Caco-2 (cell line): ENCODE measurements at regions not wholly inside any gene's neighbourhood (a gene's known extent, or its start where the extent isn't known, plus 50 kb on each side); places are given as distances from the start of the nearest gene placed in this dataset.

Experiments used
- BruUV-seq: library from RNA; stranded (reverse); fragments of 400-500 nt; replicated peaks from 2 replicates; lab custom pipeline; 2021; lab: Mats Ljungman, UMichigan
- CTCF ChIA-PET: fragments of 300-600 bp; sonication (Branson Sonifier 250); formaldehyde crosslinking; loops from one replicate; lab custom pipeline; 2022; ENCODE audit warnings: antibody characterized with exemption; lab: Charles Lee
- POLR2A ChIA-PET: fragments of 300-600 bp; sonication (Branson Sonifier 250); formaldehyde crosslinking; loops from one replicate; lab custom pipeline; 2022; ENCODE audit warnings: antibody characterized with exemption; lab: Charles Lee
- DNase-seq, 2 experiments: peaks; one replicate each; pipeline versions ENCODE4 v3.0.0 to v3.0.0-alpha.2; 2020 to 2022
- H3K27me3 ChIP-seq: replicated peaks from 2 replicates; pipeline ENCODE4 v1.6.0; 2011; ENCODE audit warnings: low read length; ENCODE audit not compliant: control insufficient read depth, insufficient read depth
- H3K36me3 ChIP-seq: 2 replicates; pipeline ENCODE4 v1.5.1; 2011; ENCODE audit warnings: low read length; ENCODE audit not compliant: control insufficient read depth, insufficient read depth
- H3K4me1 ChIP-seq: fragments of 250-450 bp; sonication (Bioruptor Pico); 2 replicates; pipeline ENCODE4 v1.5.1; 2020; ENCODE audit warnings: mild to moderate bottlenecking
- H3K4me3 ChIP-seq: 2 replicates; pipeline ENCODE4 v1.5.1; 2011; ENCODE audit warnings: low read depth, mild to moderate bottlenecking, control low read depth, low read length
- H3K9me3 ChIP-seq: fragments of 250-450 bp; sonication (Bioruptor Pico); 2 replicates; pipeline ENCODE4 v1.5.1; 2020; ENCODE audit warnings: mild to moderate bottlenecking, moderate library complexity
- H3K27ac Mint-ChIP-seq: one replicate; pipeline ENCODE4 v1.8.0; 2022; ENCODE audit warnings: mixed read lengths; ENCODE audit not compliant: unreplicated experiment
- H3K27me3 Mint-ChIP-seq: one replicate; pipeline ENCODE4 v1.8.0; 2022; ENCODE audit warnings: mixed read lengths; ENCODE audit not compliant: insufficient read depth, unreplicated experiment
- H3K36me3 Mint-ChIP-seq: one replicate; pipeline ENCODE4 v1.8.0; 2022; ENCODE audit warnings: mild to moderate bottlenecking, mixed read lengths; ENCODE audit not compliant: insufficient read depth, unreplicated experiment
- H3K4me1 Mint-ChIP-seq: one replicate; pipeline ENCODE4 v1.8.0; 2022; ENCODE audit warnings: low read depth, mixed read lengths; ENCODE audit not compliant: unreplicated experiment
- H3K4me3 Mint-ChIP-seq: one replicate; pipeline ENCODE4 v1.8.0; 2022; ENCODE audit warnings: mild to moderate bottlenecking, moderate library complexity, mixed read lengths; ENCODE audit not compliant: unreplicated experiment
- H3K9me3 Mint-ChIP-seq: one replicate; pipeline ENCODE4 v1.8.0; 2022; ENCODE audit warnings: mixed read lengths; ENCODE audit not compliant: unreplicated experiment
- intact Hi-C: fragments of 100-400 bp; cut with micrococcal nuclease; formaldehyde crosslinking; loops from one replicate; pipeline ENCODE4 v1.10.0; 2022; ENCODE audit not compliant: unreplicated experiment
- TF ChIP-seq, protein P1 (sequence below), 2 experiments: fragments of 200-600 bp in 1 of 2; IDR thresholded peaks; 1 replicate in 1 of 2; 2 replicates in 1 of 2; pipeline versions ENCODE4 v1.5.1 to v1.8.0; 2011 to 2022; ENCODE audit warnings: antibody characterized with exemption in 1 of 2, control low read depth in 1 of 2, inconsistent platforms in 1 of 2, low read depth in 1 of 2, low read length in 1 of 2, mild to moderate bottlenecking in 1 of 2, moderate library complexity in 1 of 2; ENCODE audit not compliant: insufficient read depth in 1 of 2, severe bottlenecking in 1 of 2, unreplicated experiment in 1 of 2

DNA sequence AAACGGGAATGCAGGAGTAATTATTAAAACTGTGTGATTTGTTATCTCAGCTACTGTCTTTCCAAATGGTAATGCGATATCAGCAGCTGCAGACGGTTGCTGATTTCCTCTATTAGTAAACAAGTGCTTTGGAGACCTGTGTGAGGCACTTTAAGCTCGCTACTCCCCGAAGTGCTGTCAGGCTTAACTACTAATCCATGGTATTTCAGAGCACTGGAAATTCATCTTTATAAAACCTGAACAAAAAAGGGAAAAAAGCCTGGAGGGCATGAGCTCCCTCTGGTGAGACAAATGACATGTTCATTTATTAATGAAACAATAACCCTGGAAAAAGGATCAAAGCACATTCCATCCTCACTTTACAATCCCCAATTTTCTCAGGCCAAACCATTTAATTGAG, 143.6 kb upstream of the OTX2 start:
- intact Hi-C loops = no loop called here

DNA sequence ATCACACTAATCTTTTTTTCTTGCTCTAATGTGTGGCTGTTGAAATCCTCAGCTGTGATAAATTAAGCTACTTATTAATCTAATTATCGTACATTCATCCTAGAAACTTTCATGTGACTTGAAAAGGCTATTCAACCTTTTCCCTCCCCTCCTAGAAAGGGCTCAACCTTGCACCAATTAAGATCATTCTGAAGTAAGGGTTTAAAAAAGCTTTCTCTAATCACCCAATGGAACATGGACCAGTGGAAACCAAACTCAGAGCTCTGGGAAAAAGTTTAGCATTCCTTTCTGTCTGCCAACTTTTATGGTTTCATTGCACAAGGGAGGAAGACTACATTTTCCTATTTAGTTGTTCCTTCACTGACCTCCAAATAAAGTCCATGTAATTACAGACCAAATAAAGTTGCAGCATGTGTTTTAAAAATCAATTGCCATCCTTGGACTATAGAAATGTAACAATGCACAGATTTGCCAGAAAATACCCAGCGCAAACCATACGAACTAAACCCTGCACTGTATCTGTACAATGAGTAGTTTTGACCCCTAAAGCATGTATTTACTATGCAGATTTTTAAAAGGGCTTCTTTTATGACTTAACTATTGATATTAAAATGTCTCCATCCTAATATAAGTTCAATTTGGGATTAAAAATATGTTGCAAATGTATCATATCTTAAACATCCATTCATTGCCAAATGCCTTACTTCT, 142.6 kb upstream of the OTX2 start:
- no TSS peak for BruUV-seq
- Histone ChIP-seq H3K27me3 (no peaks in the 10 kb centered on the region), H3K4me3 (no peak overlapping the region), H3K9me3 (no peaks in the 10 kb centered on the region), H3K4me1 (no peaks in the 10 kb centered on the region), H3K36me3 (no peaks in the 10 kb centered on the region)
- CTCF ChIA-PET = no interaction called here
- peaks cover 22% of the 10 kb centered on the region for H3K27me3 Mint-ChIP-seq
- no peak overlapping the region for H3K27ac Mint-ChIP-seq
- no peaks in the 10 kb centered on the region for H3K36me3 Mint-ChIP-seq
- H3K4me3 Mint-ChIP-seq = no peak overlapping the region
- TF ChIP-seq, protein P1, sequence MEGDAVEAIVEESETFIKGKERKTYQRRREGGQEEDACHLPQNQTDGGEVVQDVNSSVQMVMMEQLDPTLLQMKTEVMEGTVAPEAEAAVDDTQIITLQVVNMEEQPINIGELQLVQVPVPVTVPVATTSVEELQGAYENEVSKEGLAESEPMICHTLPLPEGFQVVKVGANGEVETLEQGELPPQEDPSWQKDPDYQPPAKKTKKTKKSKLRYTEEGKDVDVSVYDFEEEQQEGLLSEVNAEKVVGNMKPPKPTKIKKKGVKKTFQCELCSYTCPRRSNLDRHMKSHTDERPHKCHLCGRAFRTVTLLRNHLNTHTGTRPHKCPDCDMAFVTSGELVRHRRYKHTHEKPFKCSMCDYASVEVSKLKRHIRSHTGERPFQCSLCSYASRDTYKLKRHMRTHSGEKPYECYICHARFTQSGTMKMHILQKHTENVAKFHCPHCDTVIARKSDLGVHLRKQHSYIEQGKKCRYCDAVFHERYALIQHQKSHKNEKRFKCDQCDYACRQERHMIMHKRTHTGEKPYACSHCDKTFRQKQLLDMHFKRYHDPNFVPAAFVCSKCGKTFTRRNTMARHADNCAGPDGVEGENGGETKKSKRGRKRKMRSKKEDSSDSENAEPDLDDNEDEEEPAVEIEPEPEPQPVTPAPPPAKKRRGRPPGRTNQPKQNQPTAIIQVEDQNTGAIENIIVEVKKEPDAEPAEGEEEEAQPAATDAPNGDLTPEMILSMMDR (IDR thresholded peaks at IDR 0.05; ENCODE audit: insufficient read depth in 1 of 2, low read depth in 1 of 2, low read length in 1 of 2, severe bottlenecking in 1 of 2, unreplicated experiment in 1 of 2) = no peak
- no peaks in the 10 kb centered on the region for H3K4me1 Mint-ChIP-seq
- no peak for DNase-seq
- H3K9me3 Mint-ChIP-seq = no peaks in the 10 kb centered on the region
- intact Hi-C loops = no loop called here
- POLR2A ChIA-PET = no interaction called here

More for the DNA sequence above, 143.6 kb upstream of the OTX2 start:
- Mint-ChIP-seq H3K27ac (no peak overlapping the region), H3K36me3 (no peaks in the 10 kb centered on the region), H3K4me3 (no peak overlapping the region), H3K9me3 (no peaks in the 10 kb centered on the region), H3K27me3 (peaks cover 22% of the 10 kb centered on the region), H3K4me1 (no peaks in the 10 kb centered on the region)
- H3K9me3 ChIP-seq = no peaks in the 10 kb centered on the region
- DNase-seq = no peak
- TF ChIP-seq, protein P1 (IDR thresholded peaks at IDR 0.05; ENCODE audit: insufficient read depth in 1 of 2, low read depth in 1 of 2, low read length in 1 of 2, severe bottlenecking in 1 of 2, unreplicated experiment in 1 of 2) = no peak
- no TSS peak for BruUV-seq
- H3K4me3 ChIP-seq = no peak overlapping the region
- POLR2A ChIA-PET = no interaction called here
- H3K36me3 ChIP-seq = no peaks in the 10 kb centered on the region
- H3K4me1 ChIP-seq = no peaks in the 10 kb centered on the region
- no peaks in the 10 kb centered on the region for H3K27me3 ChIP-seq
- CTCF ChIA-PET = no interaction called here

DNA sequence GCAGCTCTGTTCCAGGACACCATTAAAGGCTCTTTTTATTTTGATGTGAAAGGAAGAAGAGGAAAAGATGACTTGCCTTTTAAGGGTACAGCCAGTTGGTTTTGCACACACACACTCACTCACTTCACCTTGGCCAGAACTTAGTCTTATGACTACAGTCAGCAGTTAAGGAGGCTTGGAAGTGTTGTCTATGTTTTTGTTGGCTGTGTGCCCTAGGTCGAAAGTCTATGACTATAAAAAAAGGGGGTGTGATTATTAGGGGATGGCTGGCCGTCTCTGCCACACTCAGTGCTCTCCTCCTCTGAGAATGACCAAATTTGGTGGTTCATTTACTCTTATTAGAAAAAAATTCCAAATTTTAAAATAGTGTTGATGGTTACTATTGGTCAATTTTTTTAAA, 139.5 kb upstream of the OTX2 start:
- Histone ChIP-seq H3K27me3 (no peaks in the 10 kb centered on the region), H3K4me1 (no peaks in the 10 kb centered on the region), H3K4me3 (no peak overlapping the region), H3K36me3 (no peaks in the 10 kb centered on the region), H3K9me3 (no peaks in the 10 kb centered on the region)
- H3K36me3 Mint-ChIP-seq = no peaks in the 10 kb centered on the region
- ChIA-PET POLR2A (no interaction called here), CTCF (no interaction called here)
- no peaks in the 10 kb centered on the region for H3K4me1 Mint-ChIP-seq
- H3K9me3 Mint-ChIP-seq = no peaks in the 10 kb centered on the region
- intact Hi-C loops = no loop called here
- peaks cover 13% of the 10 kb centered on the region for H3K27me3 Mint-ChIP-seq
- no peak overlapping the region for H3K4me3 Mint-ChIP-seq
- no peak for DNase-seq
- no TSS peak for BruUV-seq
- no peak overlapping the region for H3K27ac Mint-ChIP-seq
- TF ChIP-seq, protein P1 (IDR thresholded peaks at IDR 0.05; ENCODE audit: insufficient read depth in 1 of 2, low read depth in 1 of 2, low read length in 1 of 2, severe bottlenecking in 1 of 2, unreplicated experiment in 1 of 2) = no peak
